ENCODE measurements at regions not wholly inside any gene's neighbourhood (a gene's known extent, or its start where the extent isn't known, plus 50 kb on each side); places are given as distances from the start of the nearest gene placed in this dataset.

- TF ChIP-seq, protein P1, sequence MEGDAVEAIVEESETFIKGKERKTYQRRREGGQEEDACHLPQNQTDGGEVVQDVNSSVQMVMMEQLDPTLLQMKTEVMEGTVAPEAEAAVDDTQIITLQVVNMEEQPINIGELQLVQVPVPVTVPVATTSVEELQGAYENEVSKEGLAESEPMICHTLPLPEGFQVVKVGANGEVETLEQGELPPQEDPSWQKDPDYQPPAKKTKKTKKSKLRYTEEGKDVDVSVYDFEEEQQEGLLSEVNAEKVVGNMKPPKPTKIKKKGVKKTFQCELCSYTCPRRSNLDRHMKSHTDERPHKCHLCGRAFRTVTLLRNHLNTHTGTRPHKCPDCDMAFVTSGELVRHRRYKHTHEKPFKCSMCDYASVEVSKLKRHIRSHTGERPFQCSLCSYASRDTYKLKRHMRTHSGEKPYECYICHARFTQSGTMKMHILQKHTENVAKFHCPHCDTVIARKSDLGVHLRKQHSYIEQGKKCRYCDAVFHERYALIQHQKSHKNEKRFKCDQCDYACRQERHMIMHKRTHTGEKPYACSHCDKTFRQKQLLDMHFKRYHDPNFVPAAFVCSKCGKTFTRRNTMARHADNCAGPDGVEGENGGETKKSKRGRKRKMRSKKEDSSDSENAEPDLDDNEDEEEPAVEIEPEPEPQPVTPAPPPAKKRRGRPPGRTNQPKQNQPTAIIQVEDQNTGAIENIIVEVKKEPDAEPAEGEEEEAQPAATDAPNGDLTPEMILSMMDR (IDR thresholded peaks at IDR 0.05): no peak
- TF ChIP-seq POLR2A (IDR thresholded peaks at IDR 0.05): no peak
- intact Hi-C loops (cut with DNase I; ENCODE audit: low total_unique reads): no loop called here
- H3K4me3 ChIP-seq (ENCODE audit: low read depth, poor library complexity, severe bottlenecking): no peak overlapping the region
- DNase-seq (ENCODE audit: low spot score in 2 of 2): no peak
- 64 to 70% methylated on average over 3 of the region's 3 CpGs for WGBS, 2 donors
These were observed 53.1 kb upstream of the PPP2R5A start for GRCh38 chr1:212232090-212232489.

- intact Hi-C loops (cut with DNase I; ENCODE audit: low total_unique reads): no loop called here
- DNase-seq (ENCODE audit: low spot score in 2 of 2): no peak
These were observed 51.9 kb upstream of the PPP2R5A start for GRCh38 chr1:212233321-212233720.

DNA sequence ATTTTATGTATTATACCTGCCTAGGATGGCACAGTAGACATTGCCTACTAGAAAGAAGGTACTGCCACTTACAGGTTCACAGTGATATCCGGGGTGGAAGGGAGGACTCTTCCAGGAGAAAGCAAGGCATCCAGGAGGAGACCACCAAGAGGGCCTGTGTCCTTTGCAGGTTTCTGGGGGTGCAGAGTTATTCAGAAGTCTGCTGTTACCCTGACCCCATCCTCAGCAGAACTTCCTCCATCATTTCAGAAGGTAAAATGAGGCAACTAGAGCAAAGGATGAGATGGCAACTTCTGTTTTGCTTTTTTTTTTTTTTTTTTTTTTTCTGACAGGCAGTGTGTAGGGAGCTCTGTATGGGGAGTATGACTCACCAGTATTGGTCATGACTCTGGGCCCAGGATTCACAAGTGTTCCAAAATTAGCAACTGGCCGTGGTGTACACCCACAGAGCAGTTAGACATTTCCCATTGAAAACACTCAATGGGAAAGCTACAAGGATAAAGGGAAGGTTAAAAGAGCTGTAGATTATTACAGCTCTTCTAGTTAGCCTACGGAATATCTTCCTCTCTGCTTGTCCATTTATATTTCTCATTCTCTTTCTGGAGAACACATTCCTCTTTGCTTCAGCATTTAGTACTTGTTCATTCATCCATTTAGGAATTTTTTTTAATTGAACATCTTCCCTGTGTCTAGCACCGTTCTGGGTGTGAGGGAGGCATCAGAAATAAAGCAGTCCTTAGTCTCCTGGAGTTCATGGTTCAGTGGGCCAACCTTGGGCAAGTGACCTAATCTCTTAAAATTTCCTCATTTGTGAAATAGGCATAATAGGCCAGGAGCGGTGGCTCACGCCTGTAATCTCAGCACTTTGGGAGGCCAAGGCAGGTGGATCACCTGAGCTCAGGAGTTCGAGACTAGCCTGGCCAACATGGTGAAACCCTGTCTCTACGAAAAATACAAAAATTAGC is 50.5 kb upstream of the PPP2R5A start:
- no peak overlapping the region for H3K4me3 ChIP-seq (ENCODE audit: low read depth, poor library complexity, severe bottlenecking)
- peak in 1 of 2 donors; percentile 56 for DNase-seq (ENCODE audit: low spot score in 2 of 2)
- WGBS, 2 donors: 71% methylated on average over 8 of the region's 8 CpGs
- intact Hi-C loops (cut with DNase I; ENCODE audit: low total_unique reads): no loop called here
- TF ChIP-seq POLR2A (IDR thresholded peaks at IDR 0.05): no peak
- TF ChIP-seq, protein P1 (IDR thresholded peaks at IDR 0.05): no peak

More at GRCh38 chr1:212233321-212233720, 51.9 kb upstream of the PPP2R5A start:
- TF ChIP-seq POLR2A (IDR thresholded peaks at IDR 0.05): no peak
- TF ChIP-seq, protein P1 (IDR thresholded peaks at IDR 0.05): no peak
- no peak overlapping the region for H3K4me3 ChIP-seq (ENCODE audit: low read depth, poor library complexity, severe bottlenecking)
